ENCODE measurements at regions not wholly inside any gene's neighbourhood (a gene's known extent, or its start where the extent isn't known, plus 50 kb on each side); places are given as distances from the start of the nearest gene placed in this dataset.

DNA sequence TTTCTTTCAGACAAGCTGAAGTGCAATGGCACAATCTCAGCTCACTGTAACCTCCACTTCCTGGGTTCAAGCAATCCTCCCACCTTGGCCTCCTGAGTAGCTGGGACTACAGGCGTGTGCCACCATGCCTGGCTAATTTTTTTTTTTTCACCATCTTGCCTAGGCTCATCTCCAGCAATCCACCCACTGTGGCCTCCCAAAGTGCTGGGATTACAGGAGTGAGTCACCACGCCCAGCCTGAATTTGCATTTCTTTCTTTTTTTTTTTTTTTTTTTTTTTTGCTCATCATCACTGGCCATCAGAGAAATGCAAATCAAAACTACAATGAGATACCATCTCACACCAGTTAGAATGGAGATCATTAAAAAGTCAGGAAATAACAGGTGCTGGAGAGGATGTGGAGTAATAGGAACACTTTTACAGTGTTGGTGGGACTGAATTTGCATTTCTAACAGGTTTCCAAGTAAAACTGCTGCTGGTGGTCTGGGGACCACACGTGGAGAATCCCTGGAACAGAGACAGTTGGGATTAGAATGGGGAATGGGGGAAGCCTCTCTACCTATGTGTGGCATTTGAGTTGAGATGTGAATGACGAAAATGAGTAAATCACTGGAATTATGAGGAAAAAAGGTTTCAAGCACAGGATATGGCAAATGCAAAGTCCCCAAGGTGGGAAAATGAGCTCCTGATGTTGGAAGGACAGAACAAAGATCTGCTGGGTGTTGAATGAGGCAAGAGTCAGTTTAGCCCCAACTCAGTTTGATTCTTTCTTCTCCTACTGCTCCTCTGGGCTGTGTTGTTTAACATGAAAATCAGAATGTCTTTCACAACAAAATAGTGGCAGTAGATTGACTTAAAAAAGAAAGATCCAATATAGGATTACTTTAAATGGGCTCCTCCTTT lies 88.8 kb upstream of the MAP4K4 start:
- Histone ChIP-seq H3K4me2 (ENCODE audit: low read length) (no peak overlapping the region), H3K9me2 (ENCODE audit: insufficient read depth) (no peaks in the 10 kb centered on the region), H3K79me2 (ENCODE audit: insufficient read depth, low read length) (no peaks in the 10 kb centered on the region), H3K4me1 (ENCODE audit: control insufficient read depth in 1 of 2, insufficient read depth in 2 of 2, low read length in 2 of 2) (peaks cover 0 to 4% of the 10 kb centered on the region in 2 experiments; a peak in 1 of 4 replicates), H3K9me3 (ENCODE audit: control insufficient read depth in 1 of 2, insufficient read depth in 1 of 2, low read depth in 1 of 2, low read length in 2 of 2) (no peaks in the 10 kb centered on the region), H3K27ac (ENCODE audit: low read depth, low read length) (no peak overlapping the region), H4K20me1 (ENCODE audit: insufficient read depth) (no peaks in the 10 kb centered on the region), H3K4me3 (replicated peaks in 1 of 2; ENCODE audit: low read depth in 1 of 2, low read length in 2 of 2) (no peak overlapping the region), H3K36me3 (ENCODE audit: control insufficient read depth in 1 of 2, insufficient read depth in 2 of 2, low read length in 2 of 2) (no peaks in the 10 kb centered on the region), H3K9ac (ENCODE audit: low read length) (no peak overlapping the region), H3K27me3 (ENCODE audit: insufficient read depth, low read length) (no peaks in the 10 kb centered on the region; the same call in 1 of the 2 replicates), H2AFZ (ENCODE audit: low read depth, low read length, poor library complexity, severe bottlenecking) (no peak overlapping the region)
- ChIA-PET POLR2A (no interaction called here), RAD21 (ENCODE audit: low non-redundant PET in 1 of 2, low total read pairs in 2 of 2, uncharacterized antibody in 2 of 2, unreplicated experiment in 2 of 2) (no interaction called here), CTCF (no interaction called here)
- intact Hi-C loops (cut with micrococcal nuclease) = no loop called here
- ATAC-seq (no peak), DNase-seq (ENCODE audit: low read depth, low spot score) (no peak)
- TF ChIP-seq, protein P1, sequence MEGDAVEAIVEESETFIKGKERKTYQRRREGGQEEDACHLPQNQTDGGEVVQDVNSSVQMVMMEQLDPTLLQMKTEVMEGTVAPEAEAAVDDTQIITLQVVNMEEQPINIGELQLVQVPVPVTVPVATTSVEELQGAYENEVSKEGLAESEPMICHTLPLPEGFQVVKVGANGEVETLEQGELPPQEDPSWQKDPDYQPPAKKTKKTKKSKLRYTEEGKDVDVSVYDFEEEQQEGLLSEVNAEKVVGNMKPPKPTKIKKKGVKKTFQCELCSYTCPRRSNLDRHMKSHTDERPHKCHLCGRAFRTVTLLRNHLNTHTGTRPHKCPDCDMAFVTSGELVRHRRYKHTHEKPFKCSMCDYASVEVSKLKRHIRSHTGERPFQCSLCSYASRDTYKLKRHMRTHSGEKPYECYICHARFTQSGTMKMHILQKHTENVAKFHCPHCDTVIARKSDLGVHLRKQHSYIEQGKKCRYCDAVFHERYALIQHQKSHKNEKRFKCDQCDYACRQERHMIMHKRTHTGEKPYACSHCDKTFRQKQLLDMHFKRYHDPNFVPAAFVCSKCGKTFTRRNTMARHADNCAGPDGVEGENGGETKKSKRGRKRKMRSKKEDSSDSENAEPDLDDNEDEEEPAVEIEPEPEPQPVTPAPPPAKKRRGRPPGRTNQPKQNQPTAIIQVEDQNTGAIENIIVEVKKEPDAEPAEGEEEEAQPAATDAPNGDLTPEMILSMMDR (IDR thresholded peaks at IDR 0.05 in 2 of 3, conservative IDR thresholded peaks at IDR 0.05 in 1 of 3; ENCODE audit: borderline replicate concordance in 1 of 3, insufficient read depth in 1 of 3, low read depth in 2 of 3, low read length in 2 of 3) = no peak
- TF ChIP-seq, protein P2, sequence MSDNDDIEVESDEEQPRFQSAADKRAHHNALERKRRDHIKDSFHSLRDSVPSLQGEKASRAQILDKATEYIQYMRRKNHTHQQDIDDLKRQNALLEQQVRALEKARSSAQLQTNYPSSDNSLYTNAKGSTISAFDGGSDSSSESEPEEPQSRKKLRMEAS (IDR thresholded peaks at IDR 0.05) = no peak
- TF ChIP-seq SRF (IDR thresholded peaks at IDR 0.05; ENCODE audit: low read depth) (no peak), EZH2 (IDR thresholded peaks at IDR 0.05) (no peak), YY1 (IDR thresholded peaks at IDR 0.05; ENCODE audit: extremely low read depth, insufficient replicate concordance, low read depth, low read length) (no peak), POLR2A (IDR thresholded peaks at IDR 0.05; ENCODE audit: borderline replicate concordance, extremely low read depth, insufficient read depth, insufficient read length) (no peak), CEBPB (IDR thresholded peaks at IDR 0.05; ENCODE audit: low read depth) (no peak), EGR1 (IDR thresholded peaks at IDR 0.05; ENCODE audit: low read depth) (no peak), ELF1 (IDR thresholded peaks at IDR 0.05; ENCODE audit: borderline replicate concordance, low read depth) (no peak), CBX3 (IDR thresholded peaks at IDR 0.05; ENCODE audit: low read depth) (no peak), FOSL1 (IDR thresholded peaks at IDR 0.05; ENCODE audit: low read depth) (no peak), SP1 (IDR thresholded peaks at IDR 0.05; ENCODE audit: low read depth) (no peak), JUND (IDR thresholded peaks at IDR 0.05) (no peak), ZNF274 (IDR thresholded peaks at IDR 0.05; ENCODE audit: low read depth, low read length) (no peak), ZFX (IDR thresholded peaks at IDR 0.05) (no peak), SIN3A (IDR thresholded peaks at IDR 0.05; ENCODE audit: low read depth) (no peak), TCF7L2 (IDR thresholded peaks at IDR 0.05; ENCODE audit: borderline replicate concordance, extremely low read depth, insufficient read depth, insufficient read length) (no peak), RAD21 (IDR thresholded peaks at IDR 0.05; ENCODE audit: low read depth) (no peak)
- TF ChIP-seq, protein P3, sequence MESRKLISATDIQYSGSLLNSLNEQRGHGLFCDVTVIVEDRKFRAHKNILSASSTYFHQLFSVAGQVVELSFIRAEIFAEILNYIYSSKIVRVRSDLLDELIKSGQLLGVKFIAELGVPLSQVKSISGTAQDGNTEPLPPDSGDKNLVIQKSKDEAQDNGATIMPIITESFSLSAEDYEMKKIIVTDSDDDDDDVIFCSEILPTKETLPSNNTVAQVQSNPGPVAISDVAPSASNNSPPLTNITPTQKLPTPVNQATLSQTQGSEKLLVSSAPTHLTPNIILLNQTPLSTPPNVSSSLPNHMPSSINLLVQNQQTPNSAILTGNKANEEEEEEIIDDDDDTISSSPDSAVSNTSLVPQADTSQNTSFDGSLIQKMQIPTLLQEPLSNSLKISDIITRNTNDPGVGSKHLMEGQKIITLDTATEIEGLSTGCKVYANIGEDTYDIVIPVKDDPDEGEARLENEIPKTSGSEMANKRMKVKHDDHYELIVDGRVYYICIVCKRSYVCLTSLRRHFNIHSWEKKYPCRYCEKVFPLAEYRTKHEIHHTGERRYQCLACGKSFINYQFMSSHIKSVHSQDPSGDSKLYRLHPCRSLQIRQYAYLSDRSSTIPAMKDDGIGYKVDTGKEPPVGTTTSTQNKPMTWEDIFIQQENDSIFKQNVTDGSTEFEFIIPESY (IDR thresholded peaks at IDR 0.05; ENCODE audit: extremely low read depth, insufficient replicate concordance, low read length) = no peak
- TF ChIP-seq, protein P4, sequence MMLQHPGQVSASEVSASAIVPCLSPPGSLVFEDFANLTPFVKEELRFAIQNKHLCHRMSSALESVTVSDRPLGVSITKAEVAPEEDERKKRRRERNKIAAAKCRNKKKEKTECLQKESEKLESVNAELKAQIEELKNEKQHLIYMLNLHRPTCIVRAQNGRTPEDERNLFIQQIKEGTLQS (IDR thresholded peaks at IDR 0.05) = no peak
- no TSS peak for BruUV-seq (replicated peaks)

Measured in HCT116 (cell line).